NCI-H2081 treated with DMSO at 0.1 percent for 48 hours (cell line): ENCODE measurements at regions not wholly inside any gene's neighbourhood (a gene's known extent, or its start where the extent isn't known, plus 50 kb on each side); places are given as distances from the start of the nearest gene placed in this dataset.
"Not testable (repeated sequence)": the region's sequence is repeated elsewhere in the genome, so short reads cannot be mapped to it uniquely, and the experiment has no call there.

Experiments used
- DNase-seq: peaks from one replicate; lab custom pipeline; 2025; lab: John Stamatoyannopoulos, UW

GRCh38 chr5:12745537-12745936 is 841.3 kb upstream of the CTNND2 start:
- DNase-seq, result no peak

GRCh38 chr5:12743582-12743981 is 839.3 kb upstream of the CTNND2 start:
- no peak for DNase-seq

DNA sequence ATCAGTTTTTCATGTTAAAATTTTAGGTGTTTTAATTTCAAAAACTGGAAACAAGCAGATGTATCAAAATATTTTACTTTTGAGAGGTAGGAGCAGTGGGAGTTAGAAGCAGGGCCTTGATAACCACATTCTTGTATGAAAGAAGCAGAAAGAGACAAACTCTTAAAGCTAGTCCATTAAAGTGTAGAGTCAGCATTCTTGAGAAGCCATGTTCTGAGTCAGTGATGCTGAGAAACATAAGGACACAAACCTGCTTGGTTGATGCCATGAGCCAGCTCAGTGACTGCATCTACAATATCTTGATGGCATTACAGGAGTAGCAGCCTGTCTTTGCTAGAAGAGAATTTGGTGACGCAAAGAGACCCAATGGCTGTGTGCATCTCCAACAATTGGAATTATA is 826.1 kb upstream of the CTNND2 start:
- no peak for DNase-seq

- DNase-seq, result no peak
Observed at GRCh38 chr5:12716664-12717063, 812.4 kb upstream of the CTNND2 start.

DNA sequence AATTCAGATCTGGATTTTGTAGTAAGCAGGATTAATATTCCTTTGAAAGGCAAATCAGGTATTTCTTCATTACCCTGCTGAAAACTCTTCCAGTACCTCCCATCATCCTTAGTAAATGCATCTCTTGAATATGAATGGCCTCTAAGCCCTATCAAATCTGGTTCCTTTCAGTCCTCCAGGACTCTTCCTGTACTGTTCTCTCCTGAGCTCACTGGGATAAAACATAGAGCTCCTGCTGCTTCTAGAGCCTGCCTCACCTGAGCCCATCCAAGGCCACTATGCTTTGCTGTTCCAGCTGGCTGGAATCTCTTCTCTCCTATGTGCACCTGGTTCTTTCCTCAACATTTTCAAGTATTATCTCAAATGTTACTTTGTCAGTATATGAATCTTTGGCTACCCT is 803.3 kb upstream of the CTNND2 start:
- no peak for DNase-seq

GRCh38 chr5:12704955-12705354 is 800.7 kb upstream of the CTNND2 start:
- no peak for DNase-seq

DNA sequence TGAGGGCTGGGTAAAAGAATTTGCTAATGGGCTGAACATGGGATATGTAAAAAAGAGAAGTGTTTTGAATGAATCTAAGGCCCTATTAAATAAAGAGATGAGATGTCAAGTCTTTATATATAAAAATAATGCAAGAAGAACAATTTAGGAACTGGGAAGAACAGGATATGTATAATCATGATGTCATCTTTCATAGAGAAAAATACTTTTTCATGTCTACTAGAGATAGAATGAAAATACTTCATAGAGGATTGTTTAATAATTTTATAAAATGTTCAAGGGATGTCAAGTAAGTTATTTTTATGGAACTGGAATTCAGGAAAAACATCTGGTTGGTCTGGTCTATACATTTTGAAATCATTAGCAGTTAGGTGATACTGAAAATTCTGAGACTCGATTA is 799.0 kb upstream of the CTNND2 start:
- no peak for DNase-seq

- no peak for DNase-seq
Observed at GRCh38 chr5:12695651-12696050, 791.4 kb upstream of the CTNND2 start.

- no peak for DNase-seq
Observed at GRCh38 chr5:12691330-12691729, 787.1 kb upstream of the CTNND2 start.

DNA sequence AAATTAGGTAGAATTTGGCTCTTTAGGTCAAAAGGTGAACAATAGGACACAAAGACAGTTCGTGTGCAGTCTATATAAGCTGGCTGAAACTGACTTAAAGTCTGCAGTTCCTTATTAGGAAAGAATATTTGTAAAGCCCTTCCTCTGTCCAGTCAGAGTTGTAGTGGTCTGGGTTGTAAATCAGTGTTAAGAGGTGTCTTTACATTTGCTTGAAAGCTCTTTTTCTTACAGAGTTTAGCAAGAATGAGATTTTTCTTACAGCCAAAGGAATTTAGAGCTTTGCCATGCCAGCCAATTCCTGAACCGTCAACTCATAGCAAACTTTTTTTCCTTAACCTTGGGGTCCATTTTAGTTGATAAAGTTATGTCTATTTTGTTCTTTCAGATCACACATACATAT is 786.1 kb upstream of the CTNND2 start:
- no peak for DNase-seq

GRCh38 chr5:12683249-12683648 is 779.0 kb upstream of the CTNND2 start:
- DNase-seq, result no peak

DNA sequence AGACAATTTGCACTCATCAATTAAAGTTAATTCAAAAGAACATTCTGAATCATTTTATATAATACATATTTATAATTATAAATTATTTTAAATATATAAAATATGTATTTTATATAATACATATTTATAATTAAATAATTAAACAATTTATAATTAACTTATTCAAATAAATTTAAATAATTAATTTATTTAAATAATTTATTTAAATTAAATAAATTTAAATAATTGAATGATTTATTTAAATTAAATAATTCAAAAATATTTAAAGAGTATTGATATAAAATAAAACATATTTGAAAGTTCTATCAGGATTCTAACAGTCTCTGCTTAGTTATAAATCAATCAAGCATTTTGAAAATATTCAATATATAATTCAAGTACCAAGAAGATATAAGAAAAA is 775.5 kb upstream of the CTNND2 start:
- no peak for DNase-seq

- DNase-seq, result no peak
Observed at GRCh38 chr5:12675959-12676358, 771.7 kb upstream of the CTNND2 start.

- no peak for DNase-seq
Observed at GRCh38 chr5:12672141-12672540, 767.9 kb upstream of the CTNND2 start.

- no peak for DNase-seq
Observed at GRCh38 chr5:12669326-12669725, 765.1 kb upstream of the CTNND2 start.

DNA sequence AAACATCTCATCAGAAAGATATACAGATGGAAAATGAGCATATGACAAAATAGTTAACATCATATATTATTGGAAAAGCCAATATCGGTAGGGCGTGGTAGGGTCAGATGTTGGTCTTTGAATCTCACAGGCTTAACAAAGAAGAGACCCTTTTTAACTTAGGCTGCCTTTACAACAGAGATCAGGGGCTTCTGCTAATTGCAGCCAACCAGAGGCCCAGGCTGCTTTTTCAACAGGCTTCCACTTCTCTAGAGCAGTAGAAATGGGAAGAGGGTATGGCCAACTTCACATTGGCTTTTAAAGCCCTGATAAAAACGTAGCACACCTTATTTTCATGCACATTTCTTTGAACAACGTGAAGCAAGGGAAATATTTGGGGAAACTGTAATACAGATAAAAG is 764.3 kb upstream of the CTNND2 start:
- DNase-seq, result no peak

DNA sequence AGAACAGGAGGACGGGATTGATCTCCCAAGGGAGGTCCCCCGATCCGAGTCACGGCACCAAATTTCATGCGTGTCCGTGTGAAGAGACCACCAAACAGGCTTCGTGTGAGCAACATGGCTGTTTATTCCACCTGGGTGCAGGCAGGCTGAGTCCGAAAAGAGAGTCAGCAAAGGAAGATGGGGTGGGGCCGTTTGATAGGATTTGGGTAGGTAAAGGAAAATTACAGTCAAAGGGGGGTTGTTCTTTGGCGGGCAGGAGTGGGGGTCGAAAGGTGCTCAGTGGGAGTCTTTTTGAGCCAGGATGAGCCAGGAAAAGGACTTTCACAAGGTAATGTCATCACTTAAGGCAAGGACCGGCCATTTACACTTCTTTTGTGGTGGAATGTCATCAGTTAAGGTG is 763.6 kb upstream of the CTNND2 start:
- DNase-seq, result not testable (repeated sequence)

DNA sequence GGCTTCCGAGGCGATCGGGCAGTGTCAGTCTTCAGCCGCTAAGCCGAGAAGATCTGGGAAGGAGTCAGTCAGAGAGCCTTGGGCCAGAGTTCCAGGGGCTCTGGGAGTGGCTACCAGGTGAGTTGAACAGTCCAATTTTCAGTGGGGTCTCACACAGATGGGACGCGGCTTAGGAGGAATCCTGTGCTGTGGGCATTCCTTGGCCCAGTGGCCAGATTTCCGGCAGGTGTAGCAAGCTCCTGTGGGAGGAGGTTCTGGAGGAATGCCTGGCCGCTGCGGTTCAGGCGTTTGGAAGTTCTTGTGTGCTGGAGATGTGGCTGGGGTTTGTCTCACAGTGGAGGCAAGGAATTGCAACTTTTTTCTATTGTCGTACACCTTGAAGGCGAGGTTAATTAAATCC is 761.5 kb upstream of the CTNND2 start:
- not testable (repeated sequence) for DNase-seq

DNA sequence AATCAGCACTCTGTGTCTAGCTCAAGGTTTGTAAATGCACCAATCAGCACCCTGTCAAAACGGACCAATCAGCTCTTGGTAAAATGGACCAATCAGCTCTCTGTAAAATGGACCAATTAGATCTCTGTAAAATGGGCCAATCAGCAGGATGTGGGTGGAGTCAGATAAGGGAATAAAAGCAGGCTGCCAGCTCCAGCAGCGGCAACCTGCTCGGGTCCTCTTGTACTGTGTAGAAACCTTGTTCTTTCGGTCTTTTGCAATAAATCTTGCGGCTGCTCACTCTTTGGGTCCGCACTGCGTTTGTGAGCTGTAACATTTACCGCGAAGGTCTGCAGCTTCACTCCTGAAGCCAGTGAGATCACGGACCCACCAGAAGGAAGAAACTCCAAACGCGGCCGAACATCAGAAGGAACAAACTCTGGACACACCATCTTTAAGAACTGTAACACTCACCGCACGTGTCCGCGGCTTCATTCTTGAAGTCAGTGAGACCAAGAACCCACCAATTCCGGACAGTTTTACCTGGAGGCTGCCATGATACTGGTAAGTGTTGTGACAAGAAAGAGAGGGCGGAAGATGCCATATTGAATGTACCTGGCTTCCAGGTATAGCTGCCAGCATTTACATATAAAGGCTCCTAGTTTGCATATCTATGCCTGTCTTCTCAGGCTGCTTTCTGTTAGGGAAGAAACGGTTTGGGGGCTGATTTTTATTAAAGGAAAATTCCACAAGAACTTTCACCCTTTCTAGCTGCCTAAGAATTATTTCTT is 758.5 kb upstream of the CTNND2 start:
- DNase-seq, result no peak

DNA sequence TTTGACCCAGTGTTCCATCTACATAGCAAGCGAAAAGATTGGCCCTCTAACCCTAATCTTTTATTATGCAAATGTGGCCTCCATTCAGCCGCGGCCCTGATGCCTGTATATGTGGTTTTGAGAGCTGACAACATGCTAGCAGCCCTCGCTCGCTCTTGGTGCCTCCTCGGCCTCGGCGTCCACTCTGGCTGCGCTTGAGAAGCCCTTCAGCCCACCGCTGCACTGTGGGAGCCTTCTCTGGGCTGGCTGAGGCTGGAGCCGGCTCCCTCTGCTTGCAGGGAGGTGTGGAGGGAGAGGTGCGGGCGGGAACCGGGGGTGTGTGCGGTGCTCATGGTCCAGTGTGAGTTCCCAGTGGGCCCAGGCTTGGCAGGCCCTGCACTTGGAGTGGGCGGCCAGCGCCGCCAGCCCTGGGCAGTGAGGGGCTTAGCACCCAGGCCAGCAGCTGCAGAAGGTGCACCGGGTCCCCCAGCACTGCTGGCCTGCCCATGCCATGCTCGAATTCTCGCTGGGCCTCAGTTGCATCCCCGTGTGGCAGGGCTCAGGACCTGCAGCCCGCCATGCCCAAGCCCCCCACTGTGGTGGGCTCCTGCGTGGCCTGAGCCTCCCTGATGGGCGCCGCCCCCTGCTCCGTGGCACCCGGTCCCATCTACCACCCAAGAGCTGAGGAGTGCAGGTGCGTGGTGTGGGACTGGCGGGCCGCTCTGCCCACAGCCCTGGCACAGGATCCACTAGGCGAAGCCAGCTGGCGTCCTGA is 757.5 kb upstream of the CTNND2 start:
- DNase-seq, result no peak

- DNase-seq, result not testable (repeated sequence)
Observed at GRCh38 chr5:12660279-12661107, 756.2 kb upstream of the CTNND2 start.

DNA sequence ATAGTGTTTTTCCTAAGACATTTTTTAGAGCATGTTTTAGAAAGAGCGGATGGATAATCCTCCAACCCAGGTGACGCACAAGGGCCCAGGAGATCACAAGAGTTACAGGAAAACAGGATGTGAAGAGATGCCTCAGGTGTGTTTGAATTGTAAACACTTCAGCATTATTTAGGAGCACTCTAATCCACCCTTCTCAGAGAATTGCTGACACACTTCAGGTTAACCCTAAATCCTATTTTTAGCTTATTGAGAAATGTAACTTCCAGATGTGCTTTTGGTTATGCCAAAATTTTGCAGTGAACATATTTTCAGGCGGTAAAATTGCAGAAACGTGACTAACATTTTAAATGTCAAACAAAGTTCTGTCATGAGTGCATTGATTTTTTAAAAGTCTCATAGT is 755.4 kb upstream of the CTNND2 start:
- DNase-seq, result no peak
